Activated CD4-positive, alpha-beta T cell treated with anti-CD3 and anti-CD28 coated beads, Interleukin-2, amount 50 U/mL, for 4 hours (primary cell): ENCODE measurements at regions not wholly inside any gene's neighbourhood (a gene's known extent, or its start where the extent isn't known, plus 50 kb on each side); places are given as distances from the start of the nearest gene placed in this dataset.

Experiments used
- DNase-seq, 2 experiments: peaks; one replicate each; pipeline ENCODE4 v3.0.0-alpha.2; 2020

- no peak for DNase-seq
Observed at GRCh38 chr5:124581738-124582560, 164.5 kb downstream of the ZNF608 start.

- DNase-seq, result no peak
Observed at GRCh38 chr5:124580925-124581737, 165.3 kb downstream of the ZNF608 start.

GRCh38 chr5:124580512-124580911, 165.9 kb downstream of the ZNF608 start:
- DNase-seq, result no peak

DNA sequence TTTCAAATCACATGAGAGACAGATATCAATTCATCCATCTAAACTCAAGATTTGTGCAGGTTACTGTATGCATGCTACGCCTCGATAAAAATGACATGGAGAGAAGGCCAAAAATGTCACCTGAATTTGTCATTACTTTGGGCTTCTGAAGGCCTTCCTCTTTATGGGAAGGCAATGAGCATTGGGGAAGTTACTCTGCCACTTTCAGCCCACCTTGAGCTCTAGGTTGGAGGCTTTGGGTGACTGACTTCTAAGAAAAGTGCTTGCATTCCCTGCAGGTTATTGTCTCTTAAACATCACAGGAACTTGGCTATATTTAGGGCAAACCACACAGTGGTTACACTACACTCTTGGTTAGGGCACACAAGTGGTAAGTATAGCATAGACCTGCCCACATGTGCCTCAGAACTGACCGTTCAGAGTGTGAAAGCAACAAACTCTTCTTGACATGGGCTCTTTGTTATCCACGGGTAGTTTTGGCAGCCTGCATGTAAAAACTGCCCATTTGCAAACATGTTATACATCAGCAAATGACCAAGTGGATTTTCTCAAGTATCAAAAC, 169.5 kb downstream of the ZNF608 start:
- no peak for DNase-seq

DNA sequence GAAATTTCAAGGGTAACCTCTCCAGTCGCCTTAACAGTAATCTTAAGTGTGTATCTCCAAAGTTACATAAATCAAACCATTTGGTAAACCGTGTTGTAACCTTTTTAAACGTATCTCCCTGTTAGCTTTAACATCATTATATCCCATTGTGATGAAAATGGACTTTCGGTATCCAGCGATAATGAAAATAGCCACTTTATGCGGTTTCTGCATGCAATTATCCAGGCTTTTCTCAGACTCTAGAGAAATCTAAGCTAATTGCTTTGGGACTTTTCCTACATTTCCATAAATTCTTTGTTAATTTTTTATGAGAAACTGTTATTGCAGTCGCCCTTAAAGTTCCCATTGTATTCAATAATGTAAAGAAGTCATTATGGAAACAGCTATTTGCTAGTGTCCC, 170.7 kb downstream of the ZNF608 start:
- no peak for DNase-seq

GRCh38 chr5:124574521-124575436, 171.7 kb downstream of the ZNF608 start:
- DNase-seq, result no peak

DNA sequence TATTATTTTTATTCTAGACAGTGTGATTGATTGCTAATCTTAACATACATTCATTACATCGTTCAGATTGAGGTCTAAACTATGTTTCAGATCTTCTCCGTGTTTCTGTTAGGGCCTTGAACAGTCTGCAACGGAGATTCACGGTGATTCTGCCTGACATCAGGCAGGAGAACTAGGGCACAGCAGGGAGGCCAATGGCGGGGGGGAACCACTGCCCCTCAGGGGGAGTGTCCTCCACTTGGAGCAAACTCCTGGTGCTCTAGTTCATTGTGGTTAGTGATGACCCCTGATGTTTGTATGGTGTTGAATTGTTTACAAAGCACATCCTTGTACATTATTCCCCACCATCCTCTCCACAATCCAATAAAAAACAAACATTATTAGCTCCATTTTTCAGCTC, 173.5 kb downstream of the ZNF608 start:
- DNase-seq, result no peak

DNA sequence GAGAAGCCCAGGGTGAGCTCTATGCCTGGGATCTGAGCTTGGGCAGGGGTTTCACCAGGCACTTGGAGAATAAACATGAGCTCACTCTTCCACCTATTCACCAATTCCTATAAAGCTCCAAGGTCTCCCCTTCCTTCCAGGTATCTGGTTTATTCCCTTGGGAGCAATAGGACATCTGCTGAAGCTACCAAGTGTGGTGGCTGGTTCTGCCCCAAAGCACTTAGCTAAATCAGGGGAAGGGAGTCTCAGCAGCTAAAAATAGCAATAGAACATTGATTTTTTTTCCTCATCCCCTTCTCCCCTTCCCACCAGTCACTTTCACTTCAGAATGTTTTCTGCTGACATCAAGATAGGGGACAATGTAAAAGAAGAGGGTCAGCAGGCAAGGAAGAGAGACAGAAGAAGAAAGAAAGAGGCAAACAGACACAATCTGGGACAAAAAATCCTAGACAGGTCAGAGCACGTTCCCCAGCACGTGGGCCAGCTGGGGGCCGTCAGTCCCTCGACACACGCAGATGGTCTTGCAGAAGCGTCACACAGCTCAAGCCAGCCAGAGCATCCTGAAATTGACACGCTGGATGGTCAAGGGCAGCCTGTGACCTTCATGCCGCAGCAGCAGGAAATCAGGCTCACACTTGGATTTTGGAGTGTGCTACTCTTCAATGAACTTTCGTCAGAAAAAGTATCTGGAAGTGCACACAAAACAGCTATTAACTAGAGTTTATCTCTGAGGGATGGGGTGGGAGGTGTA, 176.0 kb downstream of the ZNF608 start:
- DNase-seq, result no peak

- no peak for DNase-seq
Observed at GRCh38 chr5:124566875-124567450, 179.5 kb downstream of the ZNF608 start.

- DNase-seq, result no peak
Observed at GRCh38 chr5:124561451-124561850, 185.0 kb downstream of the ZNF608 start.

DNA sequence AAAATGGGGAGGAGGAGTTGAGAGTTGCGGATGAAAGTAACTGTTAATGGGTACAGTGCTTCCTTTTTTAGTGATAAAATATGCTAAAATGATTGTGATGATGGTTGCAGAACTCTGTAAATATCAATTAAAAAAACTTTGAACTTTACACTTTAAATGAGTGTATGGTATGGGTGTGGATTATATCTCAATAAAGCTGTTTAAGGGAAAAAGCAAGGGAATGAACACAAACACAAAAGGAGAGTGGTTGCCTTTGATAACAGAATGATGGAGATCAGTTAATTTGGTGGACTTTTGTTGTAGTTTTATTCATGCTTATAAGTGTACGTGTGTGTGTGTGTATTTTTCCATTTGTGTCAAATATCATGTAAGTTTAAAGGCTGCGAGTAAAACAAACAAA, 186.1 kb downstream of the ZNF608 start:
- no peak for DNase-seq

DNA sequence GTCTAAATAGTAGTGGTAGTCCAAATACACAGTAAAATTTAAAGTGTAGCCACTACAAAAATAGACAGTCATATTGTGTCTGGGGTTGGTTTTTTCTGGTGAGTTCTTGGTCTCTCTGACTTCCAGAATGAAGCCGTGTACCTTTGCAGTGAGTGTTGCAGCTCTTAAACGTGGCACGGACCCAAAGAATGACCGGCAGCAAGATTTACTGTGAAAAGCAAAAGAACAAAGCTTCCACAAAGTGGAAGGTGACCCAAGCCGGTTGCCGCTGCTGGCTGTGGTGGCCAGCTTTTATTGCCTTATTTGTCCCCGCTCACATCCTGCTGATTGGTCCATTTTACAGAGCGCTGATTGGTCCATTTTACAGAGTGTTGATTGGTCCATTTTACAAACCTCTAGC, 188.7 kb downstream of the ZNF608 start:
- DNase-seq, result no peak

DNA sequence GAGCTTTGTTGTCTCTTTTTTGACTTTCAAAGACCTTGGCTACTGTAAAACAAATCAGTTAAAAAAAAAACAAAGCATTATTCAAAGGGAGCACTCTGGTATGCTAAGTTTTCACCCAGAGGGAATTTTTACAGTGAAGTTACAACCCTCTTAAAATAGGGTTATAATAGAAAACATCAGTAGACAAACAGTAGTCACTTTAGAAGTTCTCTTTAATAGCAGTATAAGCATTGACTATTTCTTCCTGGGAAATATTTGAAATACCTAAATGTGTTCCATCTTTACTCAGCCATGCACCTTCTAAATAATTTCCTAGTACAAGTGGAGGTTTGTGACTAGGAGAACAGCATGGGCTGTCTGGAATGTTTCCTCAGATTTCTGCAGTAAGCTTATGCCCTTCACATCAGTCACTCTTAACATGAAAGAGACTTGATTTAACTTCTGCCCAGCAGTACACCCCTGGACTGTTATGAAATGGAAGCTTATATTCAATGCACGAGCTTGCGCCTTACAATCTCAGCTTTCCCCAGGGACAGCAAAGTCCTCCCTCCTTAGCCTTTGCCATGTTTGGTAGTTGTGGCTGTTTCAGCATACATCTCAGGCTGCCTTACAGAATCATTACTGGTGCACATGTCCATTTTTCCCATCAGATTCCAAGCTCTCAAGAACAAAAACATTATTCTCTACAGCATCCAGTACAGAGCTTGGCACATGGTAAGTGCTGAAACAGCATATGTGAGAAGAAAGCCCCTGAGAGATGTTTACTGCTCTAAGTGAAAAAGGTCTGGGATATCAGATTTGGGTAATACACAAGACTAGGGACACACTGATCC, 191.5 kb downstream of the ZNF608 start:
- no peak for DNase-seq

DNA sequence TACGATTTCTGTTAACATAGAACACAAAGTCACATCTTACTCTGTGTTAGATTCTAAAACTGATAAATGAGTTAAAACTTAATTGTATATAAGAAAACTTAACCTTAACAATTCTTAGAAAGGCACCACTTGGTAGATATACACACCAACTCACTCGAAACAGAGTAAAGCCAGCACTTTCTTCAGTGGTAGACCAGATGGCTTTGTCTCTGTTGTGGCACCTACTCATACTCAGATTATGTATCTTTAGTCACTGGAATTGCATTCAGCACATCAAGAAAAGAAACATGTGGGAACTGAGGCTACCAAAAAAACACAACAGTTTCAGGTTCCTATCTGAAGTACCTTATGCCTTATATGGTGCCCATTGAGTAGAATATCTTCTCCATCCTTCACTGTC, 192.5 kb downstream of the ZNF608 start:
- no peak for DNase-seq

DNA sequence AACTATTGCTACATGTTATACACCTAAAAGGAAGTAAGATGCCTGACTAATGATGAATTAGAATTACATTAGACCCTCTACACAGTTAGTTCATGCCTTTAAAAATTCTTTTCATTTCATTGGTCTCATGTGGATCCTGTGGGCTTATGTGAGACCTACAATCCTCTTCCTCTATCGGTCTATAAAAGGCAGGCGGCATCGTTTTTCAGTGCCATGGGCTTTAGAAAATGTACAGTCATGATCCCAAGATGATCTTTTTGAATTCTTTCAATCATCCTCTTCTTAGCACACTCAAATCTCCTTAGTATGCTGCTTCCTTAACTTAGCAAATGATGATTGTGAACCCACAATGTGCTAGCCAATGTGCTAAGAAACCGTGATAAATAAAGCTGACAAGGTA, 193.9 kb downstream of the ZNF608 start:
- DNase-seq, result no peak

- DNase-seq, result no peak
Observed at GRCh38 chr5:124551939-124552279, 194.5 kb downstream of the ZNF608 start.

DNA sequence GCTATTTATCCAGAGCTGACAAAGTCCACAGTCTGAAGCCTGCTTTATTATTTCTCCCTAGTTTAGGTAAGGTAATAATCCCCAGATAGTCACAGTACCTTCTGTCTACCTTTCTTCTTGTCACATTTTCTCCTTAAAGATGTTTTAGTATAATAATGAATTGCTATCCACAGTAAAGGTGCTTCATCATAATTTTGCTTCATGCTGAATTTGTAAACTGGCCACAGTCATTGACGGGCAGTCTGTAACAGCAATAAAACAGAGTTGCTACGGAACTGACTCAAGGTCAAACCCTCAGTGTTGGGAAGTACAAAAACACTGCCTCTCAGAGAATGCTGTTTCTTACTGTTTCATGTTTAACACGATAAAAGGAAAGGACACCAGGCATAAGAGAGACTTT, 195.7 kb downstream of the ZNF608 start:
- DNase-seq, result no peak

- no peak for DNase-seq
Observed at GRCh38 chr5:124549891-124550436, 196.5 kb downstream of the ZNF608 start.

- DNase-seq, result no peak
Observed at GRCh38 chr5:124546643-124547042, 199.8 kb downstream of the ZNF608 start.

DNA sequence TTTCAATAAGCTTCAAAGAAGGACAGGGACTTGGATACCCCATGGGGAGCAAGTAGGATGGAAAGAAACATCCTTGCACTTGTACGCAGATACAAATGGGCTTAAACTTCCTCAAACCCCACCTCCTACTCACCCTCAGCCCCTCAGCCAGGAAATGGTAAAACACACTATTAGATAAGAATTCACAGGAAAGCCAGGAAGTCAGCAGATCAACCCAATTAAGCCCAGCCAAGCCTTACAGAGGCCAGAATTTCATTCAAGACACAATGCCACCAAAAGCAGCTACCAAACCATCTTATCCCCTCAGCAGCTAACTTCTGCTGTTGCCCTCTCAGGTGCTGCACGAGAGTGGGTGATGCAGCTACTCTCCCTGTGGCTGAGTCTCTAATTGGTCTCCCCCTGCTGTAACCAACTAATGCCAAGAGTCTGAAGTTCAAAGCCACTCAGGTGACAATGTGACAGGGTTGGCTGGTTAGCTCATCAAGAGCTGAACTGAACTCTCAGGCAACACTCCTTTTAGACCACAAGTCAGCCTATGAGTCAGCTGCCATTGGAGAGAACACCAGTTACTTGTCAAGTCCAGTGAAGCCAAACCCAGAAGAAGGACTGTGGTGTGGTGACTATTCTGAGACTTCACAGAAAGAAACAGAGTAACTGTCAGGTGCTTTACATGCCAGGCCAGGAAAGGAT, 201.9 kb downstream of the ZNF608 start:
- no peak for DNase-seq
